ENCODE measurements at regions not wholly inside any gene's neighbourhood (a gene's known extent, or its start where the extent isn't known, plus 50 kb on each side); places are given as distances from the start of the nearest gene placed in this dataset.

- H3K9me3 Mint-ChIP-seq = no peaks in the 10 kb centered on the region
- Histone ChIP-seq H3K23me2 (ENCODE audit: insufficient read length, low read depth, low read length, poor library complexity, severe bottlenecking) (no peaks in the 10 kb centered on the region), H3K9me3 (ENCODE audit: control insufficient read depth, low read depth, low read length) (no peaks in the 10 kb centered on the region), H3K79me2 (ENCODE audit: insufficient read depth, low read length) (no peaks in the 10 kb centered on the region), H4K20me1 (ENCODE audit: control insufficient read depth, insufficient read depth, insufficient read length) (no peaks in the 10 kb centered on the region), H3T11ph (ENCODE audit: low read length) (no peak overlapping the region), H2BK120ac (ENCODE audit: low read depth, low read length, poor library complexity, severe bottlenecking) (no peak overlapping the region), H2BK12ac (ENCODE audit: insufficient read length, low read depth, low read length) (no peak overlapping the region), H4K8ac (replicated peaks; ENCODE audit: insufficient read length, low read depth, low read length) (no peak overlapping the region), H3K9ac (ENCODE audit: extremely low read depth, insufficient read length, low read length) (no peak overlapping the region), H3K79me1 (ENCODE audit: insufficient read depth, low read depth, low read length, poor library complexity, severe bottlenecking) (no peaks in the 10 kb centered on the region), H2AK5ac (ENCODE audit: insufficient read length, low read length) (no peak overlapping the region), H2BK15ac (ENCODE audit: low read depth, low read length) (no peak overlapping the region), H3K23ac (ENCODE audit: insufficient read length, low read depth, low read length) (no peak overlapping the region), H4K5ac (ENCODE audit: insufficient read length, low read depth, low read length) (no peak overlapping the region), H3K56ac (ENCODE audit: insufficient read length, low read depth, low read length) (no peak overlapping the region), H2AFZ (ENCODE audit: low read length) (no peak overlapping the region), H2BK5ac (ENCODE audit: insufficient read length, low read length) (no peak overlapping the region), H2BK20ac (ENCODE audit: low read depth, low read length, poor library complexity, severe bottlenecking) (no peak overlapping the region), H3K4ac (ENCODE audit: low read depth, low read length) (no peak overlapping the region), H3K4me2 (ENCODE audit: insufficient read depth, insufficient read length, low read length) (no peak overlapping the region), H3K27me3 (ENCODE audit: insufficient read depth, low read length) (no peaks in the 10 kb centered on the region), H4K91ac (ENCODE audit: insufficient read length, low read depth, low read length) (no peak overlapping the region), H3K18ac (ENCODE audit: insufficient read length, low read depth, low read length) (no peak overlapping the region), H3K4me1 (ENCODE audit: insufficient read depth, low read length) (no peaks in the 10 kb centered on the region), H3K14ac (ENCODE audit: insufficient read depth, low read length) (no peak overlapping the region), H3K27ac (ENCODE audit: insufficient read length, low read depth, low read length) (no peak overlapping the region)
- H3K4me3 Mint-ChIP-seq = no peak overlapping the region
- H3K27ac Mint-ChIP-seq = no peak overlapping the region
- H3K36me3 Mint-ChIP-seq (ENCODE audit: insufficient read depth in 1 of 3, low read depth in 3 of 3) = no peaks in the 10 kb centered on the region
- WGBS (ENCODE audit: extremely low coverage, insufficient read length, low lambda C conversion rate) = no CpG with 5 or more reads among the region's 8 CpGs
- no peak for DNase-seq
- H3K27me3 Mint-ChIP-seq (ENCODE audit: low read depth) = no peaks in the 10 kb centered on the region
- H3K4me1 Mint-ChIP-seq = no peaks in the 10 kb centered on the region
- TF ChIP-seq CTCF (conservative IDR thresholded peaks at IDR 0.05) = no peak
Observed at GRCh38 chr7:17014686-17015085, 132.9 kb upstream of the AGR3 start.
